Suprapubic skin (tissue), 3 donors: ENCODE measurements at regions not wholly inside any gene's neighbourhood (a gene's known extent, or its start where the extent isn't known, plus 50 kb on each side); places are given as distances from the start of the nearest gene placed in this dataset.

Experiments used
- POLR2A ChIP-seq, 2 donors: fragments of 450-650 bp; IDR thresholded peaks; one replicate each; pipeline ENCODE4 v1.6.1; 2017; ENCODE audit warnings: antibody characterized with exemption in 2 of 2, mild to moderate bottlenecking in 2 of 2, moderate library complexity in 2 of 2
- TF ChIP-seq, protein P1 (sequence below), 2 donors: fragments of 200-600 bp in 1 of 2; fragments of 450-650 bp in 1 of 2; sonication (generic) in 1 of 2; IDR thresholded peaks; one replicate each; pipeline ENCODE4 v1.5.1; 2016 to 2019; ENCODE audit warnings: antibody characterized with exemption in 2 of 2, mild to moderate bottlenecking in 1 of 2, moderate library complexity in 1 of 2

DNA sequence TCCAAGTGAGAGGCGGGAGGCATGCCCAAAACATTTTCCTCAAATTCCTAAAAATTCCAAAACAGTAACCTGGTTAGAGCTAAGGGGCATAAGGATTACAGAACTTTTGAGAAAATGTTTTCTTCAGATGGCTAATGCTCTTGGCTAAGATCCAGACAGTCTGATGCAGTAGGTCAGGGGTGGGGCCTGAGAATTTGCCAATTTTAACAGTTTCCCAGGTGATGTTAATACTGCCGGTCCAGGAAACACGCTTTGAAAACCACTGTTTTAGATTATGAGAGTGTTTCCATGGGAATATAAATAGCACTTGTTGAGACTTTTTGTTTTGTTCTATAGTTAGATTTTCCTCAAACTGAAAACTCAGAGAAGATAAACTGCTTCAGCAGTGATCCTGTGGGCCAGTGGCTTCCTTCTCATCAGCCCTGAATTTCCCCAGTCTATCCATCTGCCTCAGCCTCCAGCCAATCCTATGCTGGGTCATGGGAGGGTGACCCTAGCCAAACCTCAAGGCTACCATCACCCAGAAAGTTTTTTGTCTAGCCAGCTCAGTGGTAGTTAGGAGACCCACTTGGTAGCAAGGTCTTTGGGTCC lies 71.6 kb upstream of the ACP3 start:
- TF ChIP-seq, protein P1, sequence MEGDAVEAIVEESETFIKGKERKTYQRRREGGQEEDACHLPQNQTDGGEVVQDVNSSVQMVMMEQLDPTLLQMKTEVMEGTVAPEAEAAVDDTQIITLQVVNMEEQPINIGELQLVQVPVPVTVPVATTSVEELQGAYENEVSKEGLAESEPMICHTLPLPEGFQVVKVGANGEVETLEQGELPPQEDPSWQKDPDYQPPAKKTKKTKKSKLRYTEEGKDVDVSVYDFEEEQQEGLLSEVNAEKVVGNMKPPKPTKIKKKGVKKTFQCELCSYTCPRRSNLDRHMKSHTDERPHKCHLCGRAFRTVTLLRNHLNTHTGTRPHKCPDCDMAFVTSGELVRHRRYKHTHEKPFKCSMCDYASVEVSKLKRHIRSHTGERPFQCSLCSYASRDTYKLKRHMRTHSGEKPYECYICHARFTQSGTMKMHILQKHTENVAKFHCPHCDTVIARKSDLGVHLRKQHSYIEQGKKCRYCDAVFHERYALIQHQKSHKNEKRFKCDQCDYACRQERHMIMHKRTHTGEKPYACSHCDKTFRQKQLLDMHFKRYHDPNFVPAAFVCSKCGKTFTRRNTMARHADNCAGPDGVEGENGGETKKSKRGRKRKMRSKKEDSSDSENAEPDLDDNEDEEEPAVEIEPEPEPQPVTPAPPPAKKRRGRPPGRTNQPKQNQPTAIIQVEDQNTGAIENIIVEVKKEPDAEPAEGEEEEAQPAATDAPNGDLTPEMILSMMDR (IDR thresholded peaks at IDR 0.05) = no peak
- TF ChIP-seq POLR2A (IDR thresholded peaks at IDR 0.05) = no peak
